Fibroblast of the aortic adventitia (primary cell): ENCODE measurements at regions not wholly inside any gene's neighbourhood (a gene's known extent, or its start where the extent isn't known, plus 50 kb on each side); places are given as distances from the start of the nearest gene placed in this dataset.

Source experiments
- DNase-seq: peaks from one replicate; pipeline ENCODE4 v3.0.0-alpha.2; 2010; ENCODE audit warnings: low read depth
- H3K4me3 ChIP-seq: 2 replicates; pipeline ENCODE4 v1.5.1; 2011; ENCODE audit warnings: low read depth, mild to moderate bottlenecking, control low read depth, low read length, moderate library complexity
- CTCF ChIP-seq: IDR thresholded peaks from 2 replicates; pipeline ENCODE4 v1.5.1; 2011; ENCODE audit warnings: mild to moderate bottlenecking, low read length, control low read depth, inconsistent platforms; ENCODE audit not compliant: insufficient read depth

- no peak for TF ChIP-seq CTCF
- no peak for DNase-seq
- H3K4me3 ChIP-seq: no peak overlapping the region
Measured at GRCh38 chr6:40887079-40887791, 151.8 kb downstream of the UNC5CL start.

DNA sequence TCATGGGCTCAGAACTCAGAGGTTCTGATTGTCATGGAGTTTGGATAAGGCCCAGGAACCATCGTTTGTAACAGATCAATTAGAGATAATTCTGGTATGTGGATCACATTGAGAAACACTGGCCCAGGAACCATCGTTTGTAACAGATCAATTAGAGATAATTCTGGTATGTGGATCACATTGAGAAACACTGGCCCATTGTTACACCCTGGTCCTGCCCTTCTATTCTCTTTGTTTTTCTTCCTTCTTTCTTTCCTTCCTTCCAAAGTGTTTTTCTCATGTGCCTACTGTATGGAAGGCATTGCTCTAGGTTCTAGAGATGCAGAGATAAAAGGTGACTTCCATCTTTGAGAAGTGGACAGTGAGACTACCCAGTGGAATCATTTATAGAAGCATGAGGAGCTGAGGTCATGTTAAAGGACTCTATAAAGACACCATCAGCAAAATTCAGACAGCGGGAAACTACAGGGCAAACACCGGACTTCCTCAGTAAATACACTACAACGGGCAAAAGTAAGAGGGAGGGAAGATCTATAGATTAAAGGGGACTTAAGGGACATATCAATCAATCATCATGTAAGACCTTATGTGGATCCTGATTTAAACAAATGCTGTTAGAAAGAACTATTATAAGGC lies 153.8 kb downstream of the UNC5CL start:
- TF ChIP-seq CTCF: no peak
- H3K4me3 ChIP-seq: no peak overlapping the region
- no peak for DNase-seq

- no peak for TF ChIP-seq CTCF
- no peak for DNase-seq
- H3K4me3 ChIP-seq: no peak overlapping the region
Measured at GRCh38 chr6:40882323-40882997, 156.6 kb downstream of the UNC5CL start.

DNA sequence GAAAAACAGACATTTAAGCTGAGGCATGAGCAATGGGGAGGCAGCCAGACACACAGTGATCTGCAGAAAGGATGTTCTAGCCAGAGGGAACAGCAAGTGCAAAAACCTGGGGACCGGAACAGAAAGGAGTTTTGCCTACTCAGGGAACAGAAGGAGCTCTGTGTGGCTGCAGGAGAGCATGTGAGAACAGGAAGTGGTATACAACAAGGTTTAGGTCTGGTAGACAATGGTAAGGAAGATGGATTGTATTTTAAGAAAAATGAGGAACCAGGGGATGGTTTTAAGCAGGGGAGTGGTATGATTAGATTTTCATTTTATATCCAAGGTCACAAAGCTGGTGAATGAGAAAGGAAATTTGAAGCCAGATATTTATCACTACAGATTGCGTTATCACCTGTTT lies 157.5 kb downstream of the UNC5CL start:
- DNase-seq: no peak
- no peak overlapping the region for H3K4me3 ChIP-seq
- no peak for TF ChIP-seq CTCF

GRCh38 chr6:40880906-40881305 lies 158.1 kb downstream of the UNC5CL start:
- TF ChIP-seq CTCF: no peak
- H3K4me3 ChIP-seq: no peak overlapping the region
- DNase-seq: no peak

- no peak for TF ChIP-seq CTCF
- no peak overlapping the region for H3K4me3 ChIP-seq
- DNase-seq: no peak
Measured at GRCh38 chr6:40879169-40879568, 159.9 kb downstream of the UNC5CL start.
